NCI-H2227 (cell line): ENCODE measurements at regions not wholly inside any gene's neighbourhood (a gene's known extent, or its start where the extent isn't known, plus 50 kb on each side); places are given as distances from the start of the nearest gene placed in this dataset.
"Not testable (repeated sequence)": the region's sequence is repeated elsewhere in the genome, so short reads cannot be mapped to it uniquely, and the experiment has no call there.

ENCODE experiments used
- DNase-seq: peaks from one replicate; lab custom pipeline; 2025; ENCODE audit not compliant: unreplicated experiment; lab: John Stamatoyannopoulos, UW

DNA sequence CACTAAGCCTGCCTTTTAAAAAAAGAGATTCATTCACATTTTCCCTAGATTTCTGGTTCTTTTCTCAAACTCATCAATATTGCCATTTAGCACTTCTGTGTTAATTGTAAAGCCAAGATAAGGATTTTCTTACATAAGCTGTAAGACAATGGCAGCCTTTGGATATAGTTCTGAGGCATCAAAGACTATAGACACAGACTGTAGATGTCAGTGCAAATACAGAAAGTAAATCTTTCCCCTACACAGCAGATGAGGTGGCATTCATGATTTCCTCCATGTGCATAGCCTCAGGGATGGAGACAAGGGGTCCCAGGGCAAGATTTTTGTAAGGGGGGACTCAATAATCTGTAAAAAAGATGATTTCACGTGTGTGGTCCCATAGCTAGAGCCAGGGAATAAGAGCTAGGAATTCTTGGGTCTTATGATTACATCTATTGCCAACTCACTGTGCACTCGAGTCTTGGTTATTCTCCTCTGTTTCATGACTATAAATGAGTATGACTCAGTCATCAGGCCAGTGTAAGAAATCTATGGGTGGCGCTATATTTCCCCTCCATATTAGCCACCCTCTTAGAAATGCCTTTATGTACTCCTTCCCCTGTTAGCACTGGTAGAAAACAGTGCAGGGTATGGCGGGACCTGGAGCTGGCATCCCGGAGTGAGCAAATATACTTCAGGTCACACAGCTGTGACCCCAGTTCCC lies 207.5 kb downstream of the EXOC5 start:
- no peak for DNase-seq

GRCh38 chr14:57060276-57060955 lies 208.3 kb downstream of the EXOC5 start:
- DNase-seq = no peak

- DNase-seq = no peak
Observed at GRCh38 chr14:57058319-57058718, 210.4 kb downstream of the EXOC5 start.

DNA sequence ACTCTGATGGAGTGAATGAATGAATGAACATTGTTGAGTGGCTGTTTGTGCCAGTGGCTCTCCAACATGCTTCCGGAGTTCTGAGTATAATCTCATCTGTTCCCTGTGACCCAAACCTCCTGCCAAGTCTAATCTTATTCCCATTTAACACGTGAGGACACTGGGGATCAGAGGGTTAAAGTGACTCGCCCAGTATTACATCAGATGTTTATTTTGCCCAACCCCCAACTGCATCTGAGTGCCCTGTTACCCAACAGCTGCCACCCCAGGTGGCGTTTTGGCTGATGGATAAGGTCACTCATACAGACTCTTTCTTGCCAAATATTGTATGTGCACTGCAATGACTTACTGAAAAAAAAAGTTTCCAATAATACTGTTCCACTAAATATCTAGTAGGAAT lies 210.9 kb downstream of the EXOC5 start:
- no peak for DNase-seq

- DNase-seq = not testable (repeated sequence)
Observed at GRCh38 chr14:57056522-57056921, 212.2 kb downstream of the EXOC5 start.

GRCh38 chr14:57052705-57053302 lies 215.9 kb downstream of the EXOC5 start:
- no peak for DNase-seq

DNA sequence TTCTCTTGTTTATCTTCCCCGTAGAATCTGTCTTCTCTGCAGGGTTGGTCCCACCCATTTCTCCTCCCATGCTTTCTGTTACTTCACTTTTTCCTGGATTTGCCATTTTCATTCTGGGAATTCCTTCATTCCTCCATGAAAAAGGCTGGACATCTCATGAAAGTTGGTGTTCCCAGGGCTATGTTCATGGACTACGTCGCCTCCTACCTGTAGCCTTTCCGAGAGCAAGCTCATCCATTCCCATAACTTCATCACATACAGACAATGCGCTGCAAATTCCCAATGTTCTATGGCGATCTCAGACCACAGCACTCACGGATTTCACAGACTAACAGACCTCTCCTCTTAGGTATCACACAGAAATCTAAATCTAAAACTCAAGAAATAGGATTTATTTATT lies 217.1 kb downstream of the EXOC5 start:
- no peak for DNase-seq

- DNase-seq = no peak
Observed at GRCh38 chr14:57049848-57050247, 218.9 kb downstream of the EXOC5 start.

GRCh38 chr14:57046175-57046574 lies 222.5 kb downstream of the EXOC5 start:
- no peak for DNase-seq

GRCh38 chr14:57044101-57044973 lies 224.4 kb downstream of the EXOC5 start:
- not testable (repeated sequence) for DNase-seq

DNA sequence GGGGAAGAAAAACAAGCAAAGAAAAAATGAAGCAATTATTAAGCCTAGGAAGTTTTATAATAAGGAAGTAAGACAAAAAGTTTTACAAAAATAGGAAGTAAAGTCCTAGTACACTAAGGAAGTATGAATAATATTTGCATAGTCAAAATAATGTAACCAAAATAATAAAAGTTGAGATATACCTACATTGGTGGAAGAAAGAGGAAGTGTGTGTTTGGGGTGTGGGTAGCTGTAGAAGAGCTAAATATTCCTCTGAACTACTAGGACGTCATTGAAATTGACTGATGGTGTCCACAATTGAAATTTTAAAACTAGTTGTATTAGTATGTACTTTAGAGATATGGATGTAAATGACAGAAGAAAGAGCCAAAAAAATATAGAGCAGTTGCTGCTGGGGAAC lies 228.4 kb upstream of the OTX2 start:
- no peak for DNase-seq

- no peak for DNase-seq
Observed at GRCh38 chr14:57031474-57031873, 221.2 kb upstream of the OTX2 start.

DNA sequence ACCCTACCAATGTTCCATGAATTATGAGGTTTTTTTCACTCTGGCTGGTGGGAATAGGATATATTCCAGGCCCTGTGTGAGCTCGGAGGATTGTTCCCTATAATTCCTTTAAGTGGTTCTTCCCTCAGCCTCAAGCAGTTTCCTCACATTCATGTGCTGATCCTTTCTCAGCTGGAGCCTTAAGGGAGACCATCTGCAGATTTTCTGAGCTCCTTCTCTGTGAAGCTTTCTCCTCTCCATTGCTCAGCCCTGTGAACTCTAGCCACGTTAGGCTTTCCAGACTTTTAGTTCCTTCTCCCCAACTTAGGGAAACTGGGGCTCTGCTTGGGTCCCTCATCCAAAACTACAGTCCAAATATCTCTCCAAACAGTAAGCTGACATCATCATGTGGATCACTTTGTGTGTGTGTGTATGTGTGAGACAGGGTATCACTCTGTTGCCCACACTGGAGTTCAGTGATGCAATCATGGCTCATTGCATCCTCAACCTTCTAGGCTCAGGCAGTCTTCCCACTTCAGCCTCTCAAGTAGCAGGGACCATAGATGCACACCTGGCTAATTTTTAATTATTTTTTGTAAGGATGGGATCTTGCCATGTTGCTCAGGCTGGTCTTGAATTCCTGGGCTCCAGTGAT lies 219.5 kb upstream of the OTX2 start:
- DNase-seq = no peak

DNA sequence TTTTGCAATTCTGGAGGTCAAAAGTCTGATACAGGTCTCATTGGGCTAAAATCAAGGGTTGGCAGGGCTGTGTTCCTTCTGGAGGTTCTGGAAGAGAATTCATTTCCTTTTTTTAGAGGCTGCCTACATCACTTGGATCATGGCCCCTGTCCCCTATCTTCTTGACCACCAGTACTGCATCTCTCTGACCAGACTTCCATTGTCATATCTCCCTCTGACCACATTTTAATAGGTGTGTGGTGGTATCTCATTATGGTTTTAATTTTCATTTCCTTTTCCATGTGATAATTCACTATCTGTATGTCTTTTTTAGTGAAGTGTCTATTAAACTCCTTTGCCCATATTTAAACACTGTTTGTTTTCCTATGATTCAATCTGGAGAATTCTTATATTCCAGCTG lies 215.2 kb upstream of the OTX2 start:
- DNase-seq = no peak

- DNase-seq = no peak
Observed at GRCh38 chr14:57022608-57023007, 212.3 kb upstream of the OTX2 start.

- no peak for DNase-seq
Observed at GRCh38 chr14:57018065-57018464, 207.8 kb upstream of the OTX2 start.

GRCh38 chr14:57013987-57014386 lies 203.7 kb upstream of the OTX2 start:
- no peak for DNase-seq

DNA sequence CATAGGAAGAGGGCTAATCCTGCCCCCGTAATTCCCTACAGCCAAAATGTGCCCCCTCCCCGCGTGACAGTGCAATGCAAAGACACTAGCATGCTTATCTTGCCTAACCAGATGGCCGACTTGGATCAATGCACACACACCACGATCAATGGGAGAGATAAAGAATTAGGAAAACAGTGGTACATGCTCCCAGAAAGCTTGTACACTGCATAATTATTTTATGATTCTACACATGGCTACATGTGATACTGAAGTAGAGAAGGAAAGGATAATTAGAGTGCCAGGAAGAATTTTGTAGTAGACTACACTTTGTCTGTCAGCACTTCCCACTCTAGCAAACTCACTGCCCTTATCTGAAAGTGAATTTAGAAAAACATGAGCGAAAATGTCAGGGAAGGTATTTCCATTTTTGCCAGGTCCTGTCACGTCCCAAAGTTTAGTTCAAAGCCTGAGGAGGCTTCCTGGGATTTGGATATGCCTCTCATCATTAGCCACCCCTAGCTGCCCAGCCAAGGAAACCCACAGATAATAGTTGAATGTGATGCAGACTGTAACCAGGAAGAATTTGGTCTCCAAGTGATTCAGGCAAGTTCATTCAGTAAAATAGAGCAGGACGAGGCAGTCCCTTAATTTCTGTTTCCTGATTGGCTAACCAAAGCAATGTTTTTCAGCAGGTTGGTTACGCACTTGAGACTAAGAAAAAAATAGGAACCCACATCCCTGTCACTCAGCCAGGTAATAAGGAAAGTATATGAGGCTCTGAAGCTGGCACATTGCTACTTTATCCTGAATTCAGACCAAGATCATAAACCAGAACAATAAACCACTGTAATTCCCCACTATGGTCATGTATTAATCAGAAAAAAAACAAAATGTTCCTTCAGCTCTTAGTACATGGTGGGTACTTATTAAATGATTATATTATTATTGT lies 199.6 kb upstream of the OTX2 start:
- DNase-seq = no peak

DNA sequence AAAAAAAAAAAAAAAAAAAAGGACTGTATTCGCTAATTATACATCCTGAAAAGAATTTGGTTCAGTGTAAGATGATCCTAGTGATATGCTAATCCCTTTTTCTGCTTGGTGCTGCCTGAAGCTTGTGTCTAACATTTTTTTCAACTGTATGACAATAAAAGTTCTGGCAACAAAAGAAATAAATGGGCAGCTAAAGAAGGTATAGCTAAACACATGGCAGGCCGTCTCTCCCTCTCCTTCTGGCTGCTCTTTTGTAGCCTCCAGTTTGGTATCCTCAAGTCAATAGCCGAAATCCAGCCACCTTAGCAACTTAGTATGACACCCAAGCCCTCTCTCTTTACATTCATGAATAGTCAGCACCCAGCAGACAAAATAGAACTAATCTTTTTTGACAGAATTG lies 198.3 kb upstream of the OTX2 start:
- no peak for DNase-seq

DNA sequence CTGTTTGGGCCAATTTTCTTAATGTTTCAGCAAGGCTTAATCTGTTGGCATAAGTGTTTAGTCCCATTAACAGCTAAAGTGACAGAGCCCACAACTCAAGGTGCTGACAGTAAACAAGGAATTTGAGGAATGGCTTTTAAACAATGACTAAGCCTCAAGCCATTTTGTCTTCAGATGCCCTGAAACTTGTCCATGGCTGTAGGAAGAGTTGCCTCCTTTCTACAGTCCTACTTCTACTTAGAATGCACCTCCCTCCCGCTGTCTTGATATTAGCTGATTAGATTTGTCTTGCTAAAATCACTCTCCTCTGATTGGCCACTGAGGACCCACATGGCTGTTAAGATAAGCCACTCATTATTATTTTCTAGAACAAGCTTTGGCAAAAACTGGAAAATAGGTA lies 188.4 kb upstream of the OTX2 start:
- DNase-seq = no peak
